ENCODE measurements at regions not wholly inside any gene's neighbourhood (a gene's known extent, or its start where the extent isn't known, plus 50 kb on each side); places are given as distances from the start of the nearest gene placed in this dataset.

GRCh38 chr7:156257904-156258303 lies 382.7 kb upstream of the RNF32 start:
- Histone ChIP-seq H3K4me3 (replicated peaks; ENCODE audit: insufficient read depth, low read length) (no peak overlapping the region), H3K27me3 (ENCODE audit: insufficient read depth, poor library complexity, severe bottlenecking) (no peaks in the 10 kb centered on the region), H3K27ac (replicated peaks) (no peak overlapping the region)
- TF ChIP-seq CTCF (IDR thresholded peaks at IDR 0.05; ENCODE audit: insufficient read depth, low read length) (no peak), SPI1 (IDR thresholded peaks at IDR 0.05; ENCODE audit: borderline replicate concordance, low read depth) (no peak), REST (IDR thresholded peaks at IDR 0.05; ENCODE audit: insufficient replicate concordance, low read depth) (no peak), GABPA (IDR thresholded peaks at IDR 0.05; ENCODE audit: low read depth) (no peak), POLR2AphosphoS5 (IDR thresholded peaks at IDR 0.05; ENCODE audit: low read depth) (no peak)
- no peak for DNase-seq (ENCODE audit: low read depth in 1 of 2, low spot score in 1 of 2)

- TF ChIP-seq SPI1 (IDR thresholded peaks at IDR 0.05; ENCODE audit: borderline replicate concordance, low read depth), result no peak
- no peak for TF ChIP-seq REST (IDR thresholded peaks at IDR 0.05; ENCODE audit: insufficient replicate concordance, low read depth)
- TF ChIP-seq GABPA (IDR thresholded peaks at IDR 0.05; ENCODE audit: low read depth), result no peak
- TF ChIP-seq CTCF (IDR thresholded peaks at IDR 0.05; ENCODE audit: insufficient read depth, low read length), result no peak
- no peak for TF ChIP-seq POLR2AphosphoS5 (IDR thresholded peaks at IDR 0.05; ENCODE audit: low read depth)
- H3K27ac ChIP-seq (replicated peaks), result no peak overlapping the region
These were observed 384.9 kb upstream of the RNF32 start for GRCh38 chr7:156255635-156256034.

GRCh38 chr7:156251861-156252260 lies 388.7 kb upstream of the RNF32 start:
- H3K27ac ChIP-seq (replicated peaks), result no peak overlapping the region
- H3K27me3 ChIP-seq (ENCODE audit: insufficient read depth, poor library complexity, severe bottlenecking), result no peaks in the 10 kb centered on the region
- no peak for TF ChIP-seq GABPA (IDR thresholded peaks at IDR 0.05; ENCODE audit: low read depth)
- no peak for TF ChIP-seq REST (IDR thresholded peaks at IDR 0.05; ENCODE audit: insufficient replicate concordance, low read depth)
- TF ChIP-seq POLR2AphosphoS5 (IDR thresholded peaks at IDR 0.05; ENCODE audit: low read depth), result no peak
- TF ChIP-seq SPI1 (IDR thresholded peaks at IDR 0.05; ENCODE audit: borderline replicate concordance, low read depth), result no peak
- TF ChIP-seq CTCF (IDR thresholded peaks at IDR 0.05; ENCODE audit: insufficient read depth, low read length), result no peak
- DNase-seq (ENCODE audit: low read depth in 1 of 2, low spot score in 1 of 2), result no peak
- no peak overlapping the region for H3K4me3 ChIP-seq (replicated peaks; ENCODE audit: insufficient read depth, low read length)

More at GRCh38 chr7:156255635-156256034, 384.9 kb upstream of the RNF32 start:
- Histone ChIP-seq H3K27me3 (ENCODE audit: insufficient read depth, poor library complexity, severe bottlenecking) (no peaks in the 10 kb centered on the region), H3K4me3 (replicated peaks; ENCODE audit: insufficient read depth, low read length) (no peak overlapping the region)
- DNase-seq (ENCODE audit: low read depth in 1 of 2, low spot score in 1 of 2), result no peak
